Neural progenitor cell (in vitro differentiated cells): ENCODE measurements at regions not wholly inside any gene's neighbourhood (a gene's known extent, or its start where the extent isn't known, plus 50 kb on each side); places are given as distances from the start of the nearest gene placed in this dataset.
A peak's percentile ranks its signal among the peaks of the same experiment; 100 is the strongest.

Experiments
- DNase-seq: peaks from one replicate; pipeline ENCODE4 v3.0.0-alpha.2; 2016; ENCODE audit warnings: low spot score
- H2AFZ ChIP-seq: fragments of 200-600 bp; sonication (generic); replicated peaks from 2 replicates; pipeline ENCODE4 v1.6.1; 2016; ENCODE audit warnings: antibody characterized with exemption
- H3F3A ChIP-seq: fragments of 200-600 bp; sonication (generic); 2 replicates; pipeline ENCODE4 v1.6.1; 2016; ENCODE audit warnings: antibody characterized with exemption, low read depth
- H3K27ac ChIP-seq: fragments of 200-600 bp; sonication (generic); 2 replicates; pipeline ENCODE4 v1.5.1; 2016; ENCODE audit warnings: mild to moderate bottlenecking
- H3K27me3 ChIP-seq: fragments of 200-600 bp; sonication (generic); 2 replicates; pipeline ENCODE4 v1.6.1; 2016; ENCODE audit warnings: mild to moderate bottlenecking, moderate library complexity
- H3K36me3 ChIP-seq: fragments of 200-600 bp; sonication (generic); 2 replicates; pipeline ENCODE4 v1.5.1; 2016
- H3K4me1 ChIP-seq: fragments of 200-600 bp; sonication (generic); 2 replicates; pipeline ENCODE4 v1.6.1; 2016; ENCODE audit warnings: mixed run types
- H3K4me2 ChIP-seq: fragments of 200-600 bp; sonication (generic); 2 replicates; pipeline ENCODE4 v1.6.1; 2016
- H3K4me3 ChIP-seq: fragments of 200-600 bp; sonication (generic); 2 replicates; pipeline ENCODE4 v1.5.1; 2016
- H3K79me2 ChIP-seq: fragments of 200-600 bp; sonication (generic); 2 replicates; pipeline ENCODE4 v1.6.1; 2016; ENCODE audit warnings: low read depth
- H3K9ac ChIP-seq: fragments of 200-600 bp; sonication (generic); 2 replicates; pipeline ENCODE4 v1.6.1; 2016
- H3K9me3 ChIP-seq: fragments of 200-600 bp; sonication (generic); 2 replicates; pipeline ENCODE4 v1.5.1; 2016; ENCODE audit warnings: low read depth
- H4K20me1 ChIP-seq: fragments of 200-600 bp; sonication (generic); 2 replicates; pipeline ENCODE4 v1.6.1; 2016; ENCODE audit warnings: low read depth
- H3K27ac Mint-ChIP-seq: 3 replicates; pipeline ENCODE4 v1.8.0; 2021; ENCODE audit warnings: mixed read lengths
- H3K27me3 Mint-ChIP-seq: 2 replicates; pipeline ENCODE4 v1.8.0; 2022; ENCODE audit warnings: low read depth, mild to moderate bottlenecking, inconsistent platforms, moderate library complexity, mixed read lengths; ENCODE audit not compliant: insufficient read depth
- H3K36me3 Mint-ChIP-seq: 3 replicates; pipeline ENCODE4 v1.8.0; 2021; ENCODE audit warnings: mixed read lengths
- H3K4me1 Mint-ChIP-seq: 3 replicates; pipeline ENCODE4 v1.8.0; 2021; ENCODE audit warnings: mixed read lengths
- H3K4me3 Mint-ChIP-seq: 3 replicates; pipeline ENCODE4 v1.8.0; 2021; ENCODE audit warnings: mild to moderate bottlenecking, moderate library complexity, mixed read lengths
- H3K9me3 Mint-ChIP-seq: 3 replicates; pipeline ENCODE4 v1.8.0; 2020; ENCODE audit warnings: mixed read lengths
- EZH2 ChIP-seq: fragments of 200-600 bp; sonication (generic); IDR thresholded peaks from 2 replicates; pipeline ENCODE4 v1.6.1; 2017; ENCODE audit warnings: antibody characterized with exemption, mild to moderate bottlenecking, moderate library complexity
- EZH2phosphoT487 ChIP-seq: fragments of 200-600 bp; sonication (generic); IDR thresholded peaks from 2 replicates; pipeline ENCODE4 v1.6.1; 2017; ENCODE audit warnings: antibody characterized with exemption
- TF ChIP-seq, protein P1 (sequence below): fragments of 200-600 bp; sonication (generic); IDR thresholded peaks from 2 replicates; pipeline ENCODE4 v1.5.1; 2017; ENCODE audit warnings: antibody characterized with exemption, mild to moderate bottlenecking

DNA sequence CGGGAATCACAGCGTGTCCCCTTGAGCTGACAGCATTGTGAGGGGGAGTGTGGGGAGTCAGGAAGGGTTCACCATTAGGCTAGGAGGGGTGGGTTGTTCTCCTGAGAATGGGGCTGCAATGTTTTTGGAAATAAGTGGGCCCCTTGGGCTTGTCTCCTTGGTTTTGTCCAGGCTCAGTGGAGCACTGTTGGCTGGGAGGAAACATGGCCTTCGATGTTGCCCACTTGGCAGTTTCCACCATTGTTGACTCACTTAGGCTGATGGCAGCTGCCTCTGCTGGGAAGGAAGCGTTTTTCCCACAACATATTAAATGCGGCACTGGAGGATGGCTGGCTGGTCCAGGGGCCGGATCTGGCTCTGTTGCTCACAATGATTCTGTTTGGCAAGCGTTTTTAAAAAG, 512.1 kb downstream of the QKI start:
- peaks cover 3% of the 10 kb centered on the region for H3K27me3 Mint-ChIP-seq

DNA sequence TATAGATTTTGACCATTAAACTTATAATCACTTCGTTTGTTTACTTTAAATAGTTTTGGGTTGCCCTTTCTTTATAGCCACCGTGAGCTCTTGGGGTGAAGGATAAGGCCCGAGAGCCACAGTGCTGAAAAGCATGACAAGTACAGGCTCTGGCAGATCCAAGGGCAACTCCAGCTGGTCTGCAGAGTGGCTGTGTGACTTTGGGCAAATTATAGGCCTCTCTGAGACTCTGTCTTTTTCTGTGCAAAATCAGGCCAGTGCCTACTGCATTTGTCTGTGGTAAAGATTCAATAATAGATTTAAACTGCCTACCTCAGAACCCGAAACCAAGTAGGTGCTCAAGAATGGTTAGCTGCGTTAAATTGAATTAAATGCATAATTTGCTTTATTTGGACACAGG, 511.3 kb downstream of the QKI start:
- no peak overlapping the region for H2AFZ ChIP-seq
- H3K4me2 ChIP-seq = no peak overlapping the region
- TF ChIP-seq, protein P1, sequence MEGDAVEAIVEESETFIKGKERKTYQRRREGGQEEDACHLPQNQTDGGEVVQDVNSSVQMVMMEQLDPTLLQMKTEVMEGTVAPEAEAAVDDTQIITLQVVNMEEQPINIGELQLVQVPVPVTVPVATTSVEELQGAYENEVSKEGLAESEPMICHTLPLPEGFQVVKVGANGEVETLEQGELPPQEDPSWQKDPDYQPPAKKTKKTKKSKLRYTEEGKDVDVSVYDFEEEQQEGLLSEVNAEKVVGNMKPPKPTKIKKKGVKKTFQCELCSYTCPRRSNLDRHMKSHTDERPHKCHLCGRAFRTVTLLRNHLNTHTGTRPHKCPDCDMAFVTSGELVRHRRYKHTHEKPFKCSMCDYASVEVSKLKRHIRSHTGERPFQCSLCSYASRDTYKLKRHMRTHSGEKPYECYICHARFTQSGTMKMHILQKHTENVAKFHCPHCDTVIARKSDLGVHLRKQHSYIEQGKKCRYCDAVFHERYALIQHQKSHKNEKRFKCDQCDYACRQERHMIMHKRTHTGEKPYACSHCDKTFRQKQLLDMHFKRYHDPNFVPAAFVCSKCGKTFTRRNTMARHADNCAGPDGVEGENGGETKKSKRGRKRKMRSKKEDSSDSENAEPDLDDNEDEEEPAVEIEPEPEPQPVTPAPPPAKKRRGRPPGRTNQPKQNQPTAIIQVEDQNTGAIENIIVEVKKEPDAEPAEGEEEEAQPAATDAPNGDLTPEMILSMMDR = no peak
- TF ChIP-seq EZH2phosphoT487 = no peak
- no peak for TF ChIP-seq EZH2
- no peaks in the 10 kb centered on the region for H3K79me2 ChIP-seq
- no peak overlapping the region for H3K27ac ChIP-seq
- no peaks in the 10 kb centered on the region for H3K36me3 ChIP-seq
- H3K4me3 Mint-ChIP-seq = no peak overlapping the region
- H3K27me3 ChIP-seq = no peaks in the 10 kb centered on the region
- no peak overlapping the region for H3K9ac ChIP-seq
- H3K27ac Mint-ChIP-seq = no peak overlapping the region
- no peaks in the 10 kb centered on the region for H3K4me1 ChIP-seq
- H3K9me3 Mint-ChIP-seq = peaks cover 10% of the 10 kb centered on the region
- peaks cover 12% of the 10 kb centered on the region for H3K4me1 Mint-ChIP-seq
- H3K4me3 ChIP-seq = no peak overlapping the region
- H4K20me1 ChIP-seq = no peaks in the 10 kb centered on the region
- peaks cover 3% of the 10 kb centered on the region for H3K27me3 Mint-ChIP-seq
- H3K9me3 ChIP-seq = no peaks in the 10 kb centered on the region
- no peak for DNase-seq
- no peaks in the 10 kb centered on the region for H3F3A ChIP-seq
- H3K36me3 Mint-ChIP-seq = no peaks in the 10 kb centered on the region

More for the DNA sequence above, 512.1 kb downstream of the QKI start:
- Histone ChIP-seq H3K4me3 (no peak overlapping the region), H3K4me1 (no peaks in the 10 kb centered on the region), H3F3A (no peaks in the 10 kb centered on the region), H3K27me3 (no peaks in the 10 kb centered on the region), H3K9ac (no peak overlapping the region), H3K9me3 (no peaks in the 10 kb centered on the region), H3K36me3 (no peaks in the 10 kb centered on the region), H4K20me1 (no peaks in the 10 kb centered on the region), H2AFZ (no peak overlapping the region), H3K27ac (no peak overlapping the region), H3K79me2 (no peaks in the 10 kb centered on the region), H3K4me2 (no peak overlapping the region)
- TF ChIP-seq EZH2phosphoT487 = no peak
- TF ChIP-seq EZH2 = no peak
- TF ChIP-seq, protein P1 = no peak
- Mint-ChIP-seq H3K9me3 (peaks cover 7% of the 10 kb centered on the region), H3K27ac (peak overlapping the region; percentile 51), H3K4me1 (peaks cover 12% of the 10 kb centered on the region), H3K36me3 (no peaks in the 10 kb centered on the region), H3K4me3 (no peak overlapping the region)
- no peak for DNase-seq

DNA sequence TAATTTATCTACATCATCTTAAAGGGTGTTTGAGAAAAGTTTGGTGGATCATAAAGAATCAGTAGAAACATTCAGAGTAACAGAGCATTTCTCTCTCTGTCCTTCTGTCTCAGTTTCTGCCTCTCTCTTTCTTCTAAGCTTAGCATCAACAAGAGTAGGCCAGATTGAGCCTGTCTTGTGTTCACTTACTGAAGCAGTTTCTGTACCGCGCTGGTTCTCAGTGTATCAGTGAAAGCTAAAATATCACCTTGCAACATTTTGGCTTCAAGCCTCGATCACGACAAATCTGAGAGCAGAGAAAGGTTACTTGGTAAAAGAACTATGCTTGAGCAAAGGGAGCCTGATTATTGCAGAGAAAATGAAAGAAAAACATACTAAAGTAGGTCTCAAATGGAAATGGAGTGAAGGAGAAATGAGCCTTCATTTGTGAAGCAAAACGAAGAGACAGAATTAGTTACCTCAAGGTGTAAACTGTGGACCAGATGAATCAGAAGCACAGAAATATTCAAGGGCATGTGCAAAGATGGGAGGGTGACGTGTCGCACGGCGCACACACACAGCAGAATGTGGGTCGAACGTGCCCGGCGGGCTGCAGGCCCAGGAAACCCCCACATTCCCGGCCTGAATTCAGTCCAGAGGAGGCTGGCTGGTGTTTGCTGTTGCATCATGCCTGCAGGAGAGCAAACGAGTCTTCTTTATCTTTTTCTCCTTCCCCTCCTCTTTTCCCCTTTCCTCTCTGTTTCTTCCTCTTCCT, 509.3 kb downstream of the QKI start:
- Histone ChIP-seq H2AFZ (peak overlapping the region; percentile 24), H3K79me2 (no peaks in the 10 kb centered on the region), H3K4me1 (no peaks in the 10 kb centered on the region), H3K9me3 (no peaks in the 10 kb centered on the region), H3K4me2 (no peak overlapping the region), H3K27ac (no peak overlapping the region), H3K36me3 (no peaks in the 10 kb centered on the region), H3F3A (no peaks in the 10 kb centered on the region), H3K27me3 (no peaks in the 10 kb centered on the region), H3K9ac (no peak overlapping the region), H3K4me3 (no peak overlapping the region), H4K20me1 (no peaks in the 10 kb centered on the region)
- no peak for DNase-seq
- Mint-ChIP-seq H3K36me3 (no peaks in the 10 kb centered on the region), H3K27me3 (peaks cover 3% of the 10 kb centered on the region), H3K4me3 (no peak overlapping the region), H3K27ac (no peak overlapping the region), H3K4me1 (peaks cover 12% of the 10 kb centered on the region), H3K9me3 (peaks cover 10% of the 10 kb centered on the region)
- TF ChIP-seq EZH2phosphoT487 (no peak), EZH2 (no peak)
- TF ChIP-seq, protein P1 = no peak
